M059J (cell line): ENCODE measurements at regions not wholly inside any gene's neighbourhood (a gene's known extent, or its start where the extent isn't known, plus 50 kb on each side); places are given as distances from the start of the nearest gene placed in this dataset.

Experiments
- DNase-seq: peaks from one replicate; pipeline ENCODE4 v3.0.0-alpha.2; 2012; ENCODE audit warnings: low read depth

- peak; percentile 34 for DNase-seq
Observed at GRCh38 chr11:94671553-94672366, 96.4 kb upstream of the AMOTL1 start.

DNA sequence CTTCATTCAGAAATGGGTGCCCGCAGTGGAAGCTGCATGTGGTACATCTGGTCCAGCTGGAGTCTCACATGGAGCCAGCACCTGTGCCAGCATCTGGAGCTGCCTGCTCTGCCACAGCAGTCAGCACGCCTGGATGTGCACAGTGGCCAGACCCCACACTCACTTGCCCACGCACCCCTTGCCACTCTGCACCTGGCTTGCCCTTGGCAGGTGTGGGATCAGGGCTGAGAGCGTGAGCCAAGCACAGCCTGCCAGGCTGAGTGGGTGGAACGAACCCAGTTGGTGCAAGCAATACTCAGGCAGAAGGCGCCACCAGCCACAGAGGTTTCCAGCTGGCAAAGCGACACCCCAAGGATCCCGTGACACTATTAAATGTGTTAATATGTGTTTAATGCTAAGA lies 95.5 kb upstream of the AMOTL1 start:
- no peak for DNase-seq

- no peak for DNase-seq
Observed at GRCh38 chr11:94673386-94673785, 94.8 kb upstream of the AMOTL1 start.

- DNase-seq, result no peak
Observed at GRCh38 chr11:94673951-94674491, 94.1 kb upstream of the AMOTL1 start.

- DNase-seq, result no peak
Observed at GRCh38 chr11:94675239-94675638, 92.9 kb upstream of the AMOTL1 start.

- DNase-seq, result no peak
Observed at GRCh38 chr11:94675813-94676212, 92.3 kb upstream of the AMOTL1 start.

- no peak for DNase-seq
Observed at GRCh38 chr11:94676814-94677213, 91.3 kb upstream of the AMOTL1 start.

GRCh38 chr11:94678236-94678635 lies 89.9 kb upstream of the AMOTL1 start:
- DNase-seq, result peak; percentile 40

GRCh38 chr11:94678901-94679300 lies 89.3 kb upstream of the AMOTL1 start:
- DNase-seq, result no peak

DNA sequence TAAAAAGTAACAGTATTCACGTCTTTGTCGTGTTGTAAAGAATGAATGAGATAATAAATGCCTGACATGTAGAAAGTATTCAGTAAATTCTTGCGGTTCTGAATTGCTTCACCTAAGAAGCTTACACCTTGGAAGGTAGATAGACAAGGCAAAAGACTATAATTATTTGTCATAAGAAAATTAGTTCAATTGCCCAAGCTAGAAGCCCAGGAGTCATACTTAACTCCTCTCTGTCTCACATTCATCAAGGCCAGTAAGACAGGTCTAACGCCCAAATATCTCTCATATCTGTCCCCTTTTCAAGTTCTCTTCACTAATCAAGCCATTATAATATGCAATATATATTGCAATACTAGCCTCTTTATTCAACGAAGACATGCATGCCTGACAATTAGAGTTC lies 87.7 kb upstream of the AMOTL1 start:
- no peak for DNase-seq

DNA sequence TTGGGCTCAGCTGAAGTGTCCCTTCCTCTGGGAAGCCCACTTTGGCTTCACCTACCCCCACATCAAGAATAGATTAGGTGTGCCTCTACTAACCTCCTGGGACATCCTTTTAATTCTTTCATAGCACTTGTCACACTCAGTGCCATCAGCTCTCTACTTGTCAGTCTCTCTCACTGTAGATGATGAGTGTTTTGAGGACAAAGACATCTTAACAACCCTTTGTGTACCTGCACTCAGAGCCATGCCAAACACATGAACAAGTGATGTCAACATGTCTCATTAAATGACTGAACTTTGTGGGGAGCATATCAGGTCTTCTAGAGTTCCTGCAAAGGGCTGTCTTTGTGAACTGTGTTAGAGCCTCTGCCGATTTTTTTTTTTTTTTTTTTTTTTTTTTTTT lies 87.0 kb upstream of the AMOTL1 start:
- DNase-seq, result no peak

GRCh38 chr11:94681852-94682251 lies 86.3 kb upstream of the AMOTL1 start:
- no peak for DNase-seq

GRCh38 chr11:94694309-94695060 lies 73.7 kb upstream of the AMOTL1 start:
- no peak for DNase-seq

- DNase-seq, result no peak
Observed at GRCh38 chr11:94697156-94697555, 71.0 kb upstream of the AMOTL1 start.

DNA sequence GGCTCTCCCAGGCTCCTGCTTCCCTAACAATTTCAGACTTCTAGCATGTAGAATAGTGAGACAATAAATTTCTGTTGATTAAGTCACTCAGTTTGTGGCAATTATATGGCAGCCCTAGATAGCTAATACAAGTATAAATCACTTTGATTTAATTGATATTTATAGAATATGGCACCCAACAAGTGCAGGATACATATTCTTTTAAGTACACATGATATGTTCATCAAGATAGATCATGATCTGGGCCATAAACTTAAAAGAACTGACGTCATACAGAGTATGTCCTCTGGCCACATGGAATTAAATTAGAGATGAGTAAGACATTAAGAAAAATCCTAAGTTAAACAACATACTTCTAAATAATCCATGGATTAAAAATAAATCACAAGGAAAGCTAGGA lies 67.5 kb upstream of the AMOTL1 start:
- no peak for DNase-seq

GRCh38 chr11:94702481-94702880 lies 65.7 kb upstream of the AMOTL1 start:
- DNase-seq, result no peak

DNA sequence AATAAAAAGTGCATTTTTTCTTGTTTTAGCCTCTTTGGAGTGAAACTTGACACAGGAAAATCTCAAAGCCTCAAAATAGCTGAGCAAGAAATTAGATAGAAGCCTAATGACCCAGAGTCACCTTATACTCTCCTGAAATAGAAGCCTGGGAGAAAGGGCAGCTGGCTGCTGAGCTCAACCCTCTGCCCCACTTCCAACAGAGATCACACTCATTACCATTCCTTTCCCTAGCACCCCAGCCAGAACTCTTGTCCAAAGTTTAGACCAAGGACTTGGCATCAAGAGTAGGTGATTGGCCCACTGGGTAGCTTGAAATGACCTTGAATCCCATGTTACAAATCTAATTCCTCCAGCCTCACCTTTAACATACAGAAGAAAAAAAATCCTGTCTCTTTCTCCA lies 62.7 kb upstream of the AMOTL1 start:
- DNase-seq, result no peak

DNA sequence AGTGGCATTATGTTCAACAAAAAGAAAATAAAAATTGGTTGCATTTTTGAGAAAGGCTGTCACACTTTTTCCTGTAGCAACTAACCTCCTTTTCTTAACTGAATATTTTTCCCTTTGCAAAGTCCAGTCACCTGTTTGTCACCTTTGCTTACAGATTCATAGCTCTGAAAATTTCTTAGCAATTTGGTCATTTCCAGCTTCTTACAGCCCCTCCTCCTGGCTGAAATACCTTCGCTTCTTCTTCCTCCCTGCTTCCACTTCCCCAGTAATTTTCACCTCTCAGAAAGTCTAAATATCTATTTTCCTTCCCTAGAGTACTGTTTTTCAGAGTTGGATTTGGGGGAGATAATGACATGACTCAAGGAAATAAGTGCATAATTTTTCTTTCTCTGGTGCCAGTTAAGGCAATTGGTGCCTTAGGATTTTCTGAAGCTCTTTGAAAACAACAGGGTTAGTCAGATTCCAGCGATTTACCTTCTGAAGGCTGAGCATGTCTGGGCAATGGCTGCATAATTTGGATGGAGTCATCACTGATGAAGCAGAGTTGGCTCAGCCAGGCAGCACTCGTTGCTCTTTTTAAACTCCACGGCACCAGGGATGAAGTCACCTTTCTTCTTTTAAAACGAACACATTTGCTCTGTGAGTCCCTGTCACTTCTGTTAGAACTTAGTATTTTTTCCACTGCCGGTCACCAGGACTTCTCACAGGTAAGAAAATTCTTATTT lies 62.1 kb upstream of the AMOTL1 start:
- DNase-seq, result peak; percentile 71

GRCh38 chr11:94708176-94708575 lies 60.0 kb upstream of the AMOTL1 start:
- no peak for DNase-seq

DNA sequence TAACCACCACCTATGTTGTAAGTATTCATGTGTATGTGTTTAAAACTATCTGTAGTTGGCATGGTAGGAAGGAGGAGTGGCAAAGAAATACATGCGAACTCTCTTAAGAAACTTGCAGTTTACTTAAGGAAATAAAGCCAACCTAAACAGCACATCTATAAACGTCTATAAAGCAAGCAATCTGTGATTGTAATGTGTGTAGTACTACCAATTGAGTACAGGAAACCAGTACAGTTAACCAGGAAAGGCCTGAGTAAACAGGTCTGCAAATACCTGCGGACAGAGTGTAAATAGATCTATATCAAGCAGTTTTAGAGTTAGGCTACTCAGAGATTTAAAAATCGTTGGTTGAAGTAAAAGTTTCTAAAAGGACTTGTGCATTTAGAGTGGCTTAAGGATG lies 59.5 kb upstream of the AMOTL1 start:
- DNase-seq, result no peak

GRCh38 chr11:94715225-94715624 lies 52.9 kb upstream of the AMOTL1 start:
- DNase-seq, result no peak

- DNase-seq, result no peak
Observed at GRCh38 chr11:94717667-94718066, 50.5 kb upstream of the AMOTL1 start.
